ENCODE measurements at regions not wholly inside any gene's neighbourhood (a gene's known extent, or its start where the extent isn't known, plus 50 kb on each side); places are given as distances from the start of the nearest gene placed in this dataset.

- no peak for DNase-seq
Observed at GRCh38 chr6:156110249-156110648, 654.6 kb upstream of the NOX3 start.

- DNase-seq: no peak
Observed at GRCh38 chr6:156109713-156110112, 654.1 kb upstream of the NOX3 start.

DNA sequence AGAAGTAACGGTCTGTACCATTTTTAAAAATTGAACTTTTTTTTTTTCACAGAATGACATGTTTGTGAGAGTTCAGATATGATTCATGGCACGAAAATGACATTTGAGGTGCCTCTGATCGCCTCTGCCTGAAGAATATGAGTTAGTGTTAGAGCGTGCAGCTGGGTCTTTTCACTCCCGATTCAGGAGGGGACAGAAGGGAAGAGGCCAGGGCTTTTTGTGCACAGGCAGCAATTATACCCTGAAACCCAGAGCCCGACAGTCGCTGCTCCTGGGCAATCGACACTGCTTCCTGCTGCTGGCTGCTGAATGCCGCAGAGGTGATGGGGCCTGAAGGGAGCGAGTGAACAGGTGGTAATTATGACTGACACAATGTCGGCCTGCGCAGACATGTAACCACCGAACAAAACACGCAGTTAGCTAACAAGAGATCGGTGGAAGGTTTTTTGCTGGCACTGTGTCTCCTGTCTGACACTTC lies 652.0 kb upstream of the NOX3 start:
- no peak for DNase-seq

DNA sequence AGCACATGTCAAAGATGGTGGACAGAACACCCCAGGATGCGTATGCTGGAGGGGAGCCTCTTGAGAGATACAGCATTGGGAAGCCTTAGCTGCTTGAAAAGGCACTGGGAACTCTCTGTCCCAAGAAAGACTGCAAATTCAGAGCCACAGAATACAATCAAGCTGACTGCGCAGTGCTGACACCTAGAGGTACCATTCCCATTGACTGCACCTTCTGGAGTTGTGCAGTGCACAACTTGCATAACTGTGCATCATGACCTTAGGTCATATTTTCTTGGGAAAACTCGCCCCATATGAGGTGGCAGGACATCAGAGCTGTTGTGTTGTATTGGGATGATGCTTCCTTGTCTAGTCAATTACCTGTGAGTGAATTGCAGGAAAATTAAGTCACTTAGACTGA lies 646.5 kb upstream of the NOX3 start:
- DNase-seq: no peak

- peak; percentile 35 for DNase-seq
Observed at GRCh38 chr6:156098839-156099238, 643.2 kb upstream of the NOX3 start.

GRCh38 chr6:156087487-156087886 lies 631.8 kb upstream of the NOX3 start:
- DNase-seq: no peak

GRCh38 chr6:156082012-156082411 lies 626.4 kb upstream of the NOX3 start:
- DNase-seq: no peak

GRCh38 chr6:156080371-156080770 lies 624.7 kb upstream of the NOX3 start:
- DNase-seq: no peak

DNA sequence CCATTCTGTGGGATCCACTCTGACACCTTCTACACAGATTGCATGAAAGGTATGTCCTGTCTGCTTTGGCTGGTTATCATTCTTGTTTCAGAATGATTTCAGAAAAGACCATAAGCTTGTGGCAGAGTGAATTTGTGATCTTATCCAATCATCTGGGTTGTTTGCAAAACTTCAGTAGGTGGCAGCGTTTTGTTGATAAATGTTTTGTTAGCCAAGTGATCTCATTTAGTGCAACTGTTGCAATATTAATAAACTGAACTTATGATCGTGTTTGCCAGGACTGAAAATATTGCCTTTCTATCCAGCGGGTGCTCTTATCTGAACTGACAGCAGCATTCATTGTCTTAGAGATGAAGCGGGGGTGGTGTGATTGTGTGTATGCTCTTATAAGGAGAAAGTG lies 613.2 kb upstream of the NOX3 start:
- peak; percentile 8 for DNase-seq

GRCh38 chr6:156065849-156066248 lies 610.2 kb upstream of the NOX3 start:
- DNase-seq: no peak

GRCh38 chr6:156062091-156062563 lies 606.5 kb upstream of the NOX3 start:
- no peak for DNase-seq

GRCh38 chr6:156061465-156061864 lies 605.8 kb upstream of the NOX3 start:
- DNase-seq: no peak

DNA sequence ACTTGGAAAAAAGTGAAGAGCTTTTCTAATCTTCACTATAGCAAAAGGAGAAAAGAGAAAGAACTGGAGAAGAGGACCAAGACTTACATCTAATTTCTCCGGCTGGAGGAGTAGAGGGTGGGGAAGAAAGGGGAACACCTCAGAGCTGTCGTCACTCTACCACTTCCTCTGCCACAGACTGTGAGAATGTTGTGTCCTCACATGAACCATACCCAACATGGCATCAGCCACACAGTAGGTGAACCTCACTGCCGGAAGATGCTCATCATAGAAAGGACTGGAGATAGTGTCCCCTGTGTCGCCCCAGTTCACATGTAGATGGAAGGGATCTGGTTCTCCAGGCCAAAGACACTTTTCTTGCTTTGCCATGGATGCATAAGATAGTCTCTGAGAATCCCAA lies 604.4 kb upstream of the NOX3 start:
- no peak for DNase-seq

DNA sequence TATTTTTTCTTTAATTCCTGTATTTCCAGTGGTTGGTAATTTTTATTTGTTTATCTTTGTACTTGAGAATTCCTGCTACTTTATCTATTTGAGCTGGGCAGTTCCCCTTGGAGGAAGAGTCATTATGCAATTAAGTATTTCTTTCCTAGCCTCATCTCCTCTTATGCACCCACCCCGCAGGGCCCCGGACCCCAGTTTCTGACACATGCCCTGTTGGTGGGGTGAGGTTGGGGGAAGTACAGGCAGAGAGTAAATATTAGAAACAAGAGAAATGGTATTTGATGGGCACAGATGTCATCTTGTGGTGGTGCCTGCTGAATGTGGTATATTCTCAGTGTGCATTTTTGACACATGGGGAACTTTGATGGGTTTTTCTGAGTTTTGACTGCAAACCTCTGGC lies 602.7 kb upstream of the NOX3 start:
- no peak for DNase-seq

- DNase-seq: no peak
Observed at GRCh38 chr6:156057869-156058268, 602.2 kb upstream of the NOX3 start.

- DNase-seq: no peak
Observed at GRCh38 chr6:156056085-156056484, 600.4 kb upstream of the NOX3 start.

DNA sequence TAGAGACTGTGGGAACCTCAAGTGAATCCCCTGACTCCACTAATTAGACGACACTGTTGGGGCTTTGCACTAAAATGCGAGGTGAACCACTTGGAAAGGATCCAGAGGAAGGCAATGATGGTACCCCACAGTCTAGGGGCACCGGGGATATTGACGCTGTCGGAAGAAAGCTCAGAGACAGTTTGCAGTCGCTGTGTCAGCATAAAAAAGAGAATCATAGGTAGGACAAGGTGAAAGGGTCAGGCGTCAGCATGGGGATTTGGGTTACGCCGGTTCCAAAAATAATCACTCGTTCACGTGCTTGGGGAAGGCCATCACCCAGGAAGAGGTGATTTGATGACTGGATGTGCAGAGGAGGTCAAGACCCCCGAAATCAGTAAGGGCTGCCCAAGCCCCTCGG lies 598.0 kb upstream of the NOX3 start:
- no peak for DNase-seq

- DNase-seq: no peak
Observed at GRCh38 chr6:156046841-156047449, 591.3 kb upstream of the NOX3 start.

- DNase-seq: no peak
Observed at GRCh38 chr6:156046268-156046665, 590.6 kb upstream of the NOX3 start.

DNA sequence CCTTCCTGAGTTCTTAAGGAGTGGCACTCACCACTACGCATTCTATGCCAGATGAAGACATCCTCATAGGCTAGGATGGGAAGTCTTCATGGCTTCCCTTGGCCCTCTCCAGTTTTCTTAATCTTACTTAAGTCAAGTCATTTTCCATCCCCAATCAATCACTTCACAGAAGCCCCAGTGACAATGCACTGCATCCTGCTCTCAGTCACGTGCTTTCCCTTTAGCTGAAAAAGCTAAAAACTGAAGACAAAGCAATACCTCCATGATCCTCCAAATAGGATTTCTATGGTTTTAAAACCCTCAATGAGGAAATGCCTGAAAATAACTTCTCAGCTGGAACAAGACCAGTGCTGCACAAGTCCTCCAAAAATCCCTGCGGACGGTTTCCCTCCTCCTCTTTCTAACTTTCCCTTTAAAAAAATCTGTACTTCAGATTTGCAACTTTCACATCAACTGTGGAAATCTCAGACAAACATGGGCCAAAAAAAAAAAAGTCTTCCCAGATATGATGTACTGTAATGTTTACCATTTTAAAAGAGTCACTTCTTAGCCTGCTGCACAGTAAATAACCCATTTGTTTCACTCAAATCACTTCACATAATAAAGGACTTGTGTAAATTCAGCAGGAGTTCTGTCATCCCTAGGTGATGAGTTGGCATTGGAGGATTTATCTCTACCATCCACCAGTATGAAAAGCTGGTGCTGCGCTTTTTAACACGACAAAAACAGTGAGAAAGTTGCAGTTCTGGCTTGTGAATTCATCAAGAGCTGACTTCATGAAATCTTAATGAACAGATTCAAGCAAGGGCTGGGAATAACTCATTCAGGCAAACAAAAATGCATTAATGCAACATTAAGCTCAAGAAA lies 590.0 kb upstream of the NOX3 start:
- DNase-seq: no peak

DNA sequence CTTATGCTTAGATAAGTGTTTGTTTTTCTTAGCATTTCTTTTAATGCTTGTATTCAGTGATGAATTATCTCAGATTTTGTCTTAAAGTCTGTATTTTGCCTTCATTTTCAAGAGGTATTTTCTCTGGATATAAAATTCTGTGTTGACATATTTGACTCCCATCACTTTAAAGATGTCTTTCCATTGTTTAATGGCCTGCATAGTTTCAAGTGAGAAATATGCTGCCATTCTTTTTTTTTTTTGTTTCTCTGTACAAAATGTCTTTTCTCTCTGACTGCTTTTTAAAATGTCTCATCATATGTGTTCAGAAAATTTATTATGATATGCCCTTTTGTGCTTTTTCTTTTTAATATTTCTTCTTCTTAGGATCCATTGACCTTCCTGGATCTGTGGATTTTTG lies 578.0 kb upstream of the NOX3 start:
- DNase-seq: peak; percentile 8

DNA sequence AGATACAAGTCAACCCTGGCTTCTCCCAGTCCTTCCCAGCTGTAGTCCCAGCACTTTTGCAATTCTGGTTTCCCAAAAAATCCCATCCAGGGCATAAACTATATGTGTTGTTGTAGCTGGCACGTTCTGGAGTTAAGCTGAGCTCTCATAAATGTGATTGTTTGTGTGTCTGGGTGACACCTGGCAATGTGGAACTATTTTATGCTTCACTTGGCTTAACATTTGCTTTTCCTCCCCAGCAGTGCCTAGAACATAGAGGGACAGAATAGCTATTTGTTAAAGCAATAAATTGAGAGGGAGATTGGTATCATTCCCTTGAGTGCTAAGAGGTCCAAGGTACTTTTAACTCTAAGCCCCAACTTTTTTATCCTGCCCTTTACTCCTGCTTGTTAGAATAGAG lies 575.9 kb upstream of the NOX3 start:
- no peak for DNase-seq

GRCh38 chr6:156030053-156030452 lies 574.4 kb upstream of the NOX3 start:
- DNase-seq: no peak

- no peak for DNase-seq
Observed at GRCh38 chr6:156029286-156029985, 573.8 kb upstream of the NOX3 start.
